Suprapubic skin (tissue), 4 donors: ENCODE measurements at regions not wholly inside any gene's neighbourhood (a gene's known extent, or its start where the extent isn't known, plus 50 kb on each side); places are given as distances from the start of the nearest gene placed in this dataset.

Source experiments
- DNase-seq, 2 donors: peaks; one replicate each; pipeline ENCODE4 v3.0.0-alpha.2; 2019; ENCODE audit warnings: low spot score in 2 of 2
- H3K27ac ChIP-seq: fragments of 200-600 bp; sonication (generic); one replicate; pipeline ENCODE4 v1.5.1; 2019
- H3K27me3 ChIP-seq: fragments of 200-600 bp; sonication (generic); one replicate; pipeline ENCODE4 v1.5.1; 2019
- H3K36me3 ChIP-seq: fragments of 200-600 bp; sonication (generic); one replicate; pipeline ENCODE4 v1.5.1; 2019
- H3K4me1 ChIP-seq: fragments of 200-600 bp; sonication (generic); one replicate; pipeline ENCODE4 v1.5.1; 2019
- H3K4me3 ChIP-seq: fragments of 200-600 bp; sonication (generic); one replicate; pipeline ENCODE4 v1.5.1; 2019; ENCODE audit warnings: mild to moderate bottlenecking
- H3K9me3 ChIP-seq: fragments of 200-600 bp; sonication (generic); one replicate; pipeline ENCODE4 v1.5.1; 2019
- EP300 ChIP-seq: sonication (generic); formaldehyde crosslinking; IDR thresholded peaks from one replicate; pipeline ENCODE4 v1.6.1; 2017; ENCODE audit warnings: antibody characterized with exemption
- POLR2A ChIP-seq, 2 donors: fragments of 450-650 bp; IDR thresholded peaks; one replicate each; pipeline ENCODE4 v1.6.1; 2017; ENCODE audit warnings: antibody characterized with exemption in 2 of 2, mild to moderate bottlenecking in 2 of 2, moderate library complexity in 2 of 2
- POLR2AphosphoS5 ChIP-seq, 3 donors: sonication (generic); formaldehyde crosslinking; IDR thresholded peaks; one replicate each; pipeline ENCODE4 v1.6.1; 2017; ENCODE audit warnings: antibody characterized with exemption in 3 of 3
- WGBS: methylation state at CpG from one replicate; pipeline ENCODE4 v1.1.5; 2018; 5-methylcytosine and 5-hydroxymethylcytosine counted together
- TF ChIP-seq, protein P1 (sequence below), 2 donors: fragments of 200-600 bp in 1 of 2; fragments of 450-650 bp in 1 of 2; sonication (generic) in 1 of 2; IDR thresholded peaks; one replicate each; pipeline ENCODE4 v1.5.1; 2016 to 2019; ENCODE audit warnings: antibody characterized with exemption in 2 of 2, mild to moderate bottlenecking in 1 of 2, moderate library complexity in 1 of 2

DNA sequence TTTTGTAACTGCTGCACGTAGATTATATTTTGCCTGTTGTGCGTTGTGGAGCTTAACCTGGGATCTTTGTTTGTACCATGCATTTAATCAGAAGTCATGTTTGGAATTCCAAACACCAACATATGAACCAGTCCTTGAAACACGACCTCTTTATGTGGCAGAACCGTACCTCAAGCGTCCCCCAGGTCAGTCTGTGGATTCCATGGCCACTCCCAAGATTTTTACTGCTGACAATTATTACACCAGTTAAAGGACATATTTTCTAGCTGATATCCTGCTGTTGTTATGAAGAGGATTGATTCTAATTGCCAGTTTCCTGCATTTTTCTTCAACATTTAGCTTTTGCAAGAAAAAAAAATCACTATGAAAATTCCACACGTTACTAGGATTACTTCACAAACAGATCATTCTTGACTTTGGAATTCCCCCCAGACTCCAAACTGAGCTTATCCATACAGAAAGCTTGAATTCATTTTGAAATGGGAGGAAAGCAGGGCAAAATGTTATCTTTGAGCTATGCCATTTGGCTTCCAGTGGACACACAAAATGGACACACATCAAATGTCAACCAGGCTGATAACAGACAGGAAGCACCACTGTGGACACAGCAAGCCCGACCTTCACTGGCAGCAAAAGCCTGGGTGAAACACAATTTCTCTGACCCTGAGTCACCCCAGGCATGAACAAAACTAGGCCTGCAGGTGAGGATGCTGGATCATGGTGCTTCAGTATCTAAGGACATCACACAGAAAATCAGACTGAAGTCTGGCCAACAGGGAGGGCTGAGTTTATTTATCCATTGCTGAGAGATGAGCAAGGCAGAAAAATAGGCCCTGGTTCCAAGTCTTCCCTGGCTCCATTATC lies 542.9 kb upstream of the JAG1 start:
- Histone ChIP-seq H3K27ac (no peak overlapping the region), H3K36me3 (no peaks in the 10 kb centered on the region), H3K4me3 (no peak overlapping the region), H3K27me3 (no peaks in the 10 kb centered on the region), H3K4me1 (no peaks in the 10 kb centered on the region), H3K9me3 (no peaks in the 10 kb centered on the region)
- 68% methylated on average over 7 of the region's 7 CpGs for WGBS
- TF ChIP-seq POLR2AphosphoS5 (IDR thresholded peaks at IDR 0.05) (no peak), EP300 (no peak), POLR2A (IDR thresholded peaks at IDR 0.05) (no peak)
- TF ChIP-seq, protein P1, sequence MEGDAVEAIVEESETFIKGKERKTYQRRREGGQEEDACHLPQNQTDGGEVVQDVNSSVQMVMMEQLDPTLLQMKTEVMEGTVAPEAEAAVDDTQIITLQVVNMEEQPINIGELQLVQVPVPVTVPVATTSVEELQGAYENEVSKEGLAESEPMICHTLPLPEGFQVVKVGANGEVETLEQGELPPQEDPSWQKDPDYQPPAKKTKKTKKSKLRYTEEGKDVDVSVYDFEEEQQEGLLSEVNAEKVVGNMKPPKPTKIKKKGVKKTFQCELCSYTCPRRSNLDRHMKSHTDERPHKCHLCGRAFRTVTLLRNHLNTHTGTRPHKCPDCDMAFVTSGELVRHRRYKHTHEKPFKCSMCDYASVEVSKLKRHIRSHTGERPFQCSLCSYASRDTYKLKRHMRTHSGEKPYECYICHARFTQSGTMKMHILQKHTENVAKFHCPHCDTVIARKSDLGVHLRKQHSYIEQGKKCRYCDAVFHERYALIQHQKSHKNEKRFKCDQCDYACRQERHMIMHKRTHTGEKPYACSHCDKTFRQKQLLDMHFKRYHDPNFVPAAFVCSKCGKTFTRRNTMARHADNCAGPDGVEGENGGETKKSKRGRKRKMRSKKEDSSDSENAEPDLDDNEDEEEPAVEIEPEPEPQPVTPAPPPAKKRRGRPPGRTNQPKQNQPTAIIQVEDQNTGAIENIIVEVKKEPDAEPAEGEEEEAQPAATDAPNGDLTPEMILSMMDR (IDR thresholded peaks at IDR 0.05), result no peak
- no peak for DNase-seq

DNA sequence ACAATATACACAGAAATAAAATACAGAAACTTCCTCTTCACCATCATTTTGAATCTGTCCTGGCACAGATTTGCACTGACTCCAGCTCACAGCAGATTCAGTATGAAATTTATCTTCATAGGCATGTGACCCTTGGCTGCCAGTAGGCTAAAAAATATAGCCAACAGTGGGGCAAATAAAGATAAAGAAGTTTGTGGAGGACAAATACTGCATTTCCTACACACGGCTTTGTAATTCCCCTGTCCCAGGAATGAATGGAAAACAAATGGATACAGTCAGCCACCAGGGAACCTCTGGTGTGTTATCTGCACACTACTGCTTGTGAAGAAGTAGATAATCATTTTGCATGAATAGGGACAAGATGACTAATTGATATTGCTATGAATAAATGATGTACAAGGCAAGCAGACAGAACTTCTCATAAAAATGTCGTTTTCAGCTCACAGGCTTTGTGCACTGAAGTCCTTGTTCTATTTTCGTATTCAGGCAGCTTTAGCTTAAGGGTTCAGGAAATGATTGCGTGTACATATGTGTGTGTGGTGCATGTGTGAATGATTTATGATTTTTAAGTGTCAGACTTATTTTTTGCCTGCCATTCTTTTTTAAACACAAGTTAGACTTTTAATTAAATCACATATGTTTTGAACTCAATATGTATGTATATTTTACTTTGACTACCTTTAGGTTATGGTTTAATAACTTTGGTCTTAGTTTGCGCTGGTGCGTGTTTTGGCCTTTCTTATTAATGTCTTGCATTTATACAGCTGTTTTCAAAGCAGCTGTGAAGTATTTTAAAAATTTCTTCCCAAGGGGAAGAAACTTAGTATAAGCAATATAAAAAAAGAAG lies 543.8 kb upstream of the JAG1 start:
- WGBS, result 64% methylated on average over 6 of the region's 6 CpGs
- Histone ChIP-seq H3K9me3 (no peaks in the 10 kb centered on the region), H3K27ac (no peak overlapping the region), H3K36me3 (no peaks in the 10 kb centered on the region), H3K4me3 (no peak overlapping the region), H3K27me3 (no peaks in the 10 kb centered on the region), H3K4me1 (no peaks in the 10 kb centered on the region)
- TF ChIP-seq POLR2A (IDR thresholded peaks at IDR 0.05) (no peak), EP300 (no peak), POLR2AphosphoS5 (IDR thresholded peaks at IDR 0.05) (no peak)
- TF ChIP-seq, protein P1 (IDR thresholded peaks at IDR 0.05), result no peak
- no peak for DNase-seq

DNA sequence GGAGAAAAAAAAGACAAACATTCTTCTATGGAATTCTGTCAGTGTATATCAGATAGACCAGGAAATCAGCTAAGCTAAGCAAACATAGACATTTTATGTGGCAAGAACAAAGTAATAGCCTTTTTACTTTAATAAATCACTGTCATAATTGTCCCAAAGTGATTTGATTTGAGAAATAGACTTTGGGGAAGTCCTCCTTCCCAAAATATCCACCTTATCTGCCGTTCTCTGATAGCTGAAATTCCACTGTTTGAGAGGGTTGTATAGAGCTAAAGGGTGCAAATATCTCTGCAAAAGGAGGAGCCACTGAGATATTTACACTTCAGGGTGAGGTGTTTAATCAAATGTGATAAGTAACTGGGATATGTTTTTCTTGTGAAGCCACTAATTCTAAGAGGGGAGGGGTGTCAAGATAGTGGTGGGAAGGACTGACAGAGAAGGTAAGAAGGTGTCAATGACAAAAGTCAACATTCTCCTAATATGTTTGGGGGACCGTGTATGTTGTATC lies 544.4 kb upstream of the JAG1 start:
- no peak overlapping the region for H3K4me3 ChIP-seq
- no peaks in the 10 kb centered on the region for H3K9me3 ChIP-seq
- H3K27me3 ChIP-seq, result no peaks in the 10 kb centered on the region
- no peak for DNase-seq
- 85% methylated on average over 2 of the region's 2 CpGs for WGBS
- H3K36me3 ChIP-seq, result no peaks in the 10 kb centered on the region
- TF ChIP-seq EP300 (no peak), POLR2A (IDR thresholded peaks at IDR 0.05) (no peak), POLR2AphosphoS5 (IDR thresholded peaks at IDR 0.05) (no peak)
- TF ChIP-seq, protein P1 (IDR thresholded peaks at IDR 0.05), result no peak
- H3K27ac ChIP-seq, result no peak overlapping the region
- no peaks in the 10 kb centered on the region for H3K4me1 ChIP-seq

DNA sequence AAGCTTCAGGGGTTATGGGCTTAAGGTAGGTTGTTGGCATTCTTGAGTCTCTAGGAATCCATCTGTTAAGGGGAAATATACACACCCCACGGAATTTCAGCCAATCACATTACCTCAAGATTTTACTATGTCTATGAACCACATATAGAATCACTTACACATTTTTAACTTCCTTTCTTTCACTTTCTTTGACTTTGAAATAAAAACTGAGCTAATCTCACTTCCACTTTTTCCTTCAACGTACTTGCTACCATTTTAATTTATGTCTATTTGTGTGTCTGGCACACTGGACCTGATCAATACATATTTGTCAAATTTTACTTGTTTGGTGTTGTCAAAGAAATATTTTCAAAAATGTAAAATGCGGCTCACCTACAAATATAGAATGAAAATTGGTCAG lies 545.4 kb upstream of the JAG1 start:
- DNase-seq, result no peak
- 92% methylated on average over 3 of the region's 3 CpGs for WGBS
- Histone ChIP-seq H3K27me3 (no peaks in the 10 kb centered on the region), H3K4me3 (no peak overlapping the region), H3K9me3 (no peaks in the 10 kb centered on the region), H3K36me3 (no peaks in the 10 kb centered on the region), H3K4me1 (no peaks in the 10 kb centered on the region), H3K27ac (no peak overlapping the region)
- TF ChIP-seq POLR2A (IDR thresholded peaks at IDR 0.05) (no peak), POLR2AphosphoS5 (IDR thresholded peaks at IDR 0.05) (no peak), EP300 (no peak)
- TF ChIP-seq, protein P1 (IDR thresholded peaks at IDR 0.05), result no peak

DNA sequence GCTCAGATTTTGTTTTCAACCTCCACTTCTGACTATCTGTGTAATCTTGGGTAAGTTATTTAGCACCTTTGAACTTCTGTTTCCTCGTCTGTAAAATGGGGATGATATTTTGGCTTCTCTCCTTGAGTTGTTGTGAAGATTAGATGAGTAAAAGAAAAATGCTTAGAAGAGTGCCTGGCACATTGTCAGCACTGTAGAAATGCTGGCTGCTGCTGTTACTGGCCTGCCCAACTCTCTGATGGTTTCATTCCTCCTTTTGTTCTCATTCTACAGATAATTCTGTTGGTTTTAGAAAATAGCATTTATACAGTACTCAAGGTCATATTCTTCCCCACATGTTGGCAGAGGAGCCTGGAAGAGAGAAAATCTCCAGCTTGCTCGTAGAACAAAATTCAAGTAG lies 547.2 kb upstream of the JAG1 start:
- no peak overlapping the region for H3K4me3 ChIP-seq
- no peak for TF ChIP-seq POLR2A (IDR thresholded peaks at IDR 0.05)
- TF ChIP-seq POLR2AphosphoS5 (IDR thresholded peaks at IDR 0.05), result no peak
- TF ChIP-seq, protein P1 (IDR thresholded peaks at IDR 0.05), result no peak
- TF ChIP-seq EP300, result no peak
- H3K9me3 ChIP-seq, result no peaks in the 10 kb centered on the region
- no peaks in the 10 kb centered on the region for H3K36me3 ChIP-seq
- H3K27ac ChIP-seq, result no peak overlapping the region
- 53% methylated on average over 2 of the region's 2 CpGs for WGBS
- no peaks in the 10 kb centered on the region for H3K27me3 ChIP-seq
- no peak for DNase-seq
- H3K4me1 ChIP-seq, result no peaks in the 10 kb centered on the region
